NCI-H2227 treated with DMSO at 0.1 percent for 48 hours (cell line): ENCODE measurements at regions not wholly inside any gene's neighbourhood (a gene's known extent, or its start where the extent isn't known, plus 50 kb on each side); places are given as distances from the start of the nearest gene placed in this dataset.
"Not testable (repeated sequence)": the region's sequence is repeated elsewhere in the genome, so short reads cannot be mapped to it uniquely, and the experiment has no call there.

Source experiments
- DNase-seq: peaks from one replicate; lab custom pipeline; 2025; lab: John Stamatoyannopoulos, UW

- DNase-seq: not testable (repeated sequence)
Measured at GRCh38 chr9:41754822-41755221, 374.4 kb downstream of the CNTNAP3B start.

- DNase-seq: not testable (repeated sequence)
Measured at GRCh38 chr9:41754403-41754802, 374.8 kb downstream of the CNTNAP3B start.

- DNase-seq: not testable (repeated sequence)
Measured at GRCh38 chr9:41741897-41742296, 387.3 kb downstream of the CNTNAP3B start.

GRCh38 chr9:41741173-41741572, 388.1 kb downstream of the CNTNAP3B start:
- not testable (repeated sequence) for DNase-seq

- not testable (repeated sequence) for DNase-seq
Measured at GRCh38 chr9:41738681-41739080, 390.5 kb downstream of the CNTNAP3B start.

GRCh38 chr9:41699190-41699589, 430.0 kb downstream of the CNTNAP3B start:
- DNase-seq: not testable (repeated sequence)

GRCh38 chr9:41697080-41697479, 432.1 kb downstream of the CNTNAP3B start:
- not testable (repeated sequence) for DNase-seq

GRCh38 chr9:41679312-41679711, 449.9 kb downstream of the CNTNAP3B start:
- not testable (repeated sequence) for DNase-seq

GRCh38 chr9:41663497-41664036, 465.7 kb downstream of the CNTNAP3B start:
- DNase-seq: not testable (repeated sequence)

- not testable (repeated sequence) for DNase-seq
Measured at GRCh38 chr9:41658706-41659105, 469.6 kb upstream of the ZNG1F start.

GRCh38 chr9:41658116-41658515, 469.0 kb upstream of the ZNG1F start:
- DNase-seq: not testable (repeated sequence)

- not testable (repeated sequence) for DNase-seq
Measured at GRCh38 chr9:41657141-41657540, 468.0 kb upstream of the ZNG1F start.

- DNase-seq: peak; percentile 0
Measured at GRCh38 chr9:41655071-41655554, 466.0 kb upstream of the ZNG1F start.

- not testable (repeated sequence) for DNase-seq
Measured at GRCh38 chr9:41654349-41654748, 465.2 kb upstream of the ZNG1F start.

- DNase-seq: not testable (repeated sequence)
Measured at GRCh38 chr9:41653560-41654340, 464.6 kb upstream of the ZNG1F start.

GRCh38 chr9:41652800-41653199, 463.7 kb upstream of the ZNG1F start:
- DNase-seq: not testable (repeated sequence)

GRCh38 chr9:41652100-41652713, 463.1 kb upstream of the ZNG1F start:
- not testable (repeated sequence) for DNase-seq

GRCh38 chr9:41650086-41650485, 461.0 kb upstream of the ZNG1F start:
- DNase-seq: not testable (repeated sequence)

- DNase-seq: not testable (repeated sequence)
Measured at GRCh38 chr9:41648564-41648963, 459.4 kb upstream of the ZNG1F start.

- not testable (repeated sequence) for DNase-seq
Measured at GRCh38 chr9:41646246-41646645, 457.1 kb upstream of the ZNG1F start.

- DNase-seq: not testable (repeated sequence)
Measured at GRCh38 chr9:41643571-41644279, 454.6 kb upstream of the ZNG1F start.

- DNase-seq: not testable (repeated sequence)
Measured at GRCh38 chr9:41633726-41634125, 444.6 kb upstream of the ZNG1F start.
